Stimulated activated naive CD8-positive, alpha-beta T cell treated with anti-CD3 and anti-CD28 coated beads, Interleukin-15, Interleukin-2, amounts not matched to agents 100 ng/mL and 50 ng/mL, for 24 hours (primary cell): ENCODE measurements at regions not wholly inside any gene's neighbourhood (a gene's known extent, or its start where the extent isn't known, plus 50 kb on each side); places are given as distances from the start of the nearest gene placed in this dataset.

Experiments
- H3K27ac Mint-ChIP-seq: one replicate; pipeline ENCODE4 v1.8.0; 2021; ENCODE audit warnings: mild to moderate bottlenecking, mixed read lengths
- H3K27me3 Mint-ChIP-seq: one replicate; pipeline ENCODE4 v1.8.0; 2021; ENCODE audit warnings: mixed read lengths
- H3K36me3 Mint-ChIP-seq: one replicate; pipeline ENCODE4 v1.8.0; 2021; ENCODE audit warnings: low read depth, mixed read lengths
- H3K4me1 Mint-ChIP-seq: one replicate; pipeline ENCODE4 v1.8.0; 2021; ENCODE audit warnings: low read depth, mixed read lengths
- H3K4me3 Mint-ChIP-seq: one replicate; pipeline ENCODE4 v1.8.0; 2021; ENCODE audit warnings: mild to moderate bottlenecking, mixed read lengths
- H3K9me3 Mint-ChIP-seq: one replicate; pipeline ENCODE4 v1.8.0; 2021; ENCODE audit warnings: mixed read lengths

GRCh38 chr1:55558515-55558914, 343.4 kb upstream of the USP24 start:
- no peaks in the 10 kb centered on the region for H3K9me3 Mint-ChIP-seq
- no peaks in the 10 kb centered on the region for H3K36me3 Mint-ChIP-seq
- no peak overlapping the region for H3K27ac Mint-ChIP-seq
- H3K4me3 Mint-ChIP-seq, result no peak overlapping the region
- no peaks in the 10 kb centered on the region for H3K27me3 Mint-ChIP-seq
- H3K4me1 Mint-ChIP-seq, result no peaks in the 10 kb centered on the region

GRCh38 chr1:55555956-55556725, 341.0 kb upstream of the USP24 start:
- no peak overlapping the region for H3K27ac Mint-ChIP-seq
- H3K4me1 Mint-ChIP-seq, result no peaks in the 10 kb centered on the region
- H3K4me3 Mint-ChIP-seq, result no peak overlapping the region
- no peaks in the 10 kb centered on the region for H3K27me3 Mint-ChIP-seq
- no peaks in the 10 kb centered on the region for H3K36me3 Mint-ChIP-seq
- no peaks in the 10 kb centered on the region for H3K9me3 Mint-ChIP-seq

- Mint-ChIP-seq H3K36me3 (no peaks in the 10 kb centered on the region), H3K4me1 (no peaks in the 10 kb centered on the region), H3K27ac (no peak overlapping the region), H3K4me3 (no peak overlapping the region), H3K9me3 (no peaks in the 10 kb centered on the region), H3K27me3 (no peaks in the 10 kb centered on the region)
These were observed 339.4 kb upstream of the USP24 start for GRCh38 chr1:55554611-55555010.

- Mint-ChIP-seq H3K9me3 (no peaks in the 10 kb centered on the region), H3K27ac (no peak overlapping the region), H3K36me3 (no peaks in the 10 kb centered on the region), H3K4me1 (no peaks in the 10 kb centered on the region), H3K4me3 (no peak overlapping the region), H3K27me3 (no peaks in the 10 kb centered on the region)
These were observed 337.5 kb upstream of the USP24 start for GRCh38 chr1:55552636-55553035.

- Mint-ChIP-seq H3K4me1 (no peaks in the 10 kb centered on the region), H3K9me3 (no peaks in the 10 kb centered on the region), H3K4me3 (no peak overlapping the region), H3K27ac (no peak overlapping the region), H3K36me3 (no peaks in the 10 kb centered on the region), H3K27me3 (peaks cover 15% of the 10 kb centered on the region)
These were observed 332.2 kb upstream of the USP24 start for GRCh38 chr1:55547405-55547804.

GRCh38 chr1:55546553-55546952, 331.4 kb upstream of the USP24 start:
- Mint-ChIP-seq H3K4me1 (no peaks in the 10 kb centered on the region), H3K36me3 (no peaks in the 10 kb centered on the region), H3K9me3 (no peaks in the 10 kb centered on the region), H3K27me3 (peaks cover 15% of the 10 kb centered on the region), H3K4me3 (no peak overlapping the region), H3K27ac (no peak overlapping the region)

GRCh38 chr1:55544826-55545225, 329.7 kb upstream of the USP24 start:
- H3K27me3 Mint-ChIP-seq, result peaks cover 15% of the 10 kb centered on the region
- H3K9me3 Mint-ChIP-seq, result no peaks in the 10 kb centered on the region
- no peak overlapping the region for H3K4me3 Mint-ChIP-seq
- no peaks in the 10 kb centered on the region for H3K36me3 Mint-ChIP-seq
- no peak overlapping the region for H3K27ac Mint-ChIP-seq
- no peaks in the 10 kb centered on the region for H3K4me1 Mint-ChIP-seq

- H3K4me1 Mint-ChIP-seq, result no peaks in the 10 kb centered on the region
- H3K36me3 Mint-ChIP-seq, result no peaks in the 10 kb centered on the region
- no peaks in the 10 kb centered on the region for H3K9me3 Mint-ChIP-seq
- peaks cover 15% of the 10 kb centered on the region for H3K27me3 Mint-ChIP-seq
- no peak overlapping the region for H3K4me3 Mint-ChIP-seq
- H3K27ac Mint-ChIP-seq, result no peak overlapping the region
These were observed 327.8 kb upstream of the USP24 start for GRCh38 chr1:55542901-55543504.

GRCh38 chr1:55541296-55541695, 326.1 kb upstream of the USP24 start:
- no peaks in the 10 kb centered on the region for H3K4me1 Mint-ChIP-seq
- H3K27me3 Mint-ChIP-seq, result peaks cover 10% of the 10 kb centered on the region
- H3K27ac Mint-ChIP-seq, result no peak overlapping the region
- H3K36me3 Mint-ChIP-seq, result no peaks in the 10 kb centered on the region
- no peak overlapping the region for H3K4me3 Mint-ChIP-seq
- no peaks in the 10 kb centered on the region for H3K9me3 Mint-ChIP-seq

- peaks cover 5% of the 10 kb centered on the region for H3K27me3 Mint-ChIP-seq
- H3K27ac Mint-ChIP-seq, result no peak overlapping the region
- no peaks in the 10 kb centered on the region for H3K36me3 Mint-ChIP-seq
- H3K9me3 Mint-ChIP-seq, result no peaks in the 10 kb centered on the region
- no peaks in the 10 kb centered on the region for H3K4me1 Mint-ChIP-seq
- no peak overlapping the region for H3K4me3 Mint-ChIP-seq
These were observed 324.7 kb upstream of the USP24 start for GRCh38 chr1:55539652-55540512.

GRCh38 chr1:55538428-55538827, 323.3 kb upstream of the USP24 start:
- no peaks in the 10 kb centered on the region for H3K9me3 Mint-ChIP-seq
- H3K27me3 Mint-ChIP-seq, result no peaks in the 10 kb centered on the region
- H3K27ac Mint-ChIP-seq, result no peak overlapping the region
- no peaks in the 10 kb centered on the region for H3K36me3 Mint-ChIP-seq
- H3K4me3 Mint-ChIP-seq, result no peak overlapping the region
- H3K4me1 Mint-ChIP-seq, result no peaks in the 10 kb centered on the region

GRCh38 chr1:55536545-55536865, 321.3 kb upstream of the USP24 start:
- Mint-ChIP-seq H3K4me1 (no peaks in the 10 kb centered on the region), H3K27me3 (peaks cover under 1% of the 10 kb centered on the region), H3K9me3 (no peaks in the 10 kb centered on the region), H3K27ac (no peak overlapping the region), H3K36me3 (no peaks in the 10 kb centered on the region), H3K4me3 (no peak overlapping the region)

- Mint-ChIP-seq H3K4me1 (no peaks in the 10 kb centered on the region), H3K27me3 (peaks cover 5% of the 10 kb centered on the region), H3K9me3 (no peaks in the 10 kb centered on the region), H3K27ac (no peak overlapping the region), H3K36me3 (no peaks in the 10 kb centered on the region), H3K4me3 (no peak overlapping the region)
These were observed 320.8 kb upstream of the USP24 start for GRCh38 chr1:55535724-55536544.

GRCh38 chr1:55534565-55535121, 319.5 kb upstream of the USP24 start:
- H3K4me1 Mint-ChIP-seq, result no peaks in the 10 kb centered on the region
- H3K27ac Mint-ChIP-seq, result no peak overlapping the region
- no peaks in the 10 kb centered on the region for H3K36me3 Mint-ChIP-seq
- H3K4me3 Mint-ChIP-seq, result no peak overlapping the region
- peaks cover 5% of the 10 kb centered on the region for H3K27me3 Mint-ChIP-seq
- no peaks in the 10 kb centered on the region for H3K9me3 Mint-ChIP-seq
